OCI-LY3 (cell line): ENCODE measurements at regions not wholly inside any gene's neighbourhood (a gene's known extent, or its start where the extent isn't known, plus 50 kb on each side); places are given as distances from the start of the nearest gene placed in this dataset.
A peak's percentile ranks its signal among the peaks of the same experiment; 100 is the strongest.

Source experiments
- H2AFZ ChIP-seq: fragments of 200-600, 300-600 bp; shearing (Covaris generic); 2 replicates; pipeline ENCODE4 v1.6.0; 2014; ENCODE audit warnings: antibody characterized with exemption, low read depth, low read length
- H3K27ac ChIP-seq: fragments of 200-600, 300-600 bp; sonication (generic); 2 replicates; pipeline ENCODE4 v1.5.1; 2014; ENCODE audit warnings: mild to moderate bottlenecking, low read length, moderate library complexity, mixed read lengths
- H3K27me3 ChIP-seq: fragments of 200-600, 300-600 bp; sonication (generic); 2 replicates; pipeline ENCODE4 v1.6.1; 2014; ENCODE audit warnings: low read depth, low read length, mixed read lengths
- H3K36me3 ChIP-seq: fragments of 200-600, 300-600 bp; sonication (generic); replicated peaks from 2 replicates; pipeline ENCODE3; 2014; ENCODE audit warnings: low read depth, low read length, mixed read lengths
- H3K4me1 ChIP-seq: fragments of 300-600, 200-600 bp; sonication (generic); 2 replicates; pipeline ENCODE4 v1.6.1; 2014; ENCODE audit warnings: low read length, mixed read lengths
- H3K4me2 ChIP-seq: fragments of 200-600, 300-600 bp; sonication (generic); 2 replicates; pipeline ENCODE4 v1.6.1; 2014; ENCODE audit warnings: low read length, mixed read lengths
- H3K4me3 ChIP-seq: fragments of 300-600, 200-600 bp; sonication (generic); 2 replicates; pipeline ENCODE4 v1.5.1; 2014; ENCODE audit warnings: antibody characterized with exemption, mild to moderate bottlenecking, low read length, moderate library complexity
- H3K79me2 ChIP-seq: fragments of 300-600, 200-600 bp; shearing (Covaris generic); 2 replicates; pipeline ENCODE4 v1.6.1; 2014; ENCODE audit warnings: mild to moderate bottlenecking, low read length, mixed read lengths
- H3K9ac ChIP-seq: fragments of 300-600, 200-600 bp; shearing (Covaris generic); 2 replicates; pipeline ENCODE4 v1.6.0; 2014; ENCODE audit warnings: mild to moderate bottlenecking, low read length, moderate library complexity
- H3K9me3 ChIP-seq: fragments of 200-600, 300-600 bp; shearing (Covaris generic); 2 replicates; pipeline ENCODE4 v1.6.1; 2014; ENCODE audit warnings: low read length, mixed read lengths; ENCODE audit not compliant: insufficient read depth
- H4K20me1 ChIP-seq: fragments of 200-600, 300-600 bp; sonication (generic); 2 replicates; pipeline ENCODE4 v1.6.1; 2016; ENCODE audit warnings: low read length, mixed read lengths; ENCODE audit not compliant: insufficient read depth
- CTCF ChIP-seq: fragments of 200-600, 300-600 bp; sonication (generic); IDR thresholded peaks from 2 replicates; pipeline ENCODE4 v1.5.1; 2014; ENCODE audit warnings: antibody characterized with exemption, low read length, low read depth
- EZH2phosphoT487 ChIP-seq: fragments of 200-600 bp; shearing (Covaris generic); IDR thresholded peaks from 2 replicates; pipeline ENCODE4 v1.6.1; 2018; ENCODE audit warnings: antibody characterized with exemption, mixed run types, low read depth

- H3K79me2 ChIP-seq: no peaks in the 10 kb centered on the region
- H3K4me1 ChIP-seq: peaks cover 26% of the 10 kb centered on the region
- no peaks in the 10 kb centered on the region for H3K9me3 ChIP-seq
- H3K36me3 ChIP-seq: no peaks in the 10 kb centered on the region
- no peak overlapping the region for H3K4me3 ChIP-seq
- no peaks in the 10 kb centered on the region for H4K20me1 ChIP-seq
- TF ChIP-seq CTCF (no peak), EZH2phosphoT487 (no peak)
- peak overlapping the region; percentile 70; the same call in 1 of the 2 replicates for H3K4me2 ChIP-seq
- no peak overlapping the region for H2AFZ ChIP-seq
- no peaks in the 10 kb centered on the region for H3K27me3 ChIP-seq
- H3K9ac ChIP-seq: no peak overlapping the region
- H3K27ac ChIP-seq: no peak overlapping the region
These were observed 85.6 kb upstream of the PTPRK start for GRCh38 chr6:128605961-128606360.

GRCh38 chr6:128601060-128601459, 80.7 kb upstream of the PTPRK start:
- H3K4me3 ChIP-seq: no peak overlapping the region
- H4K20me1 ChIP-seq: no peaks in the 10 kb centered on the region
- H3K9me3 ChIP-seq: no peaks in the 10 kb centered on the region
- peaks cover 62% of the 10 kb centered on the region for H3K4me1 ChIP-seq
- H2AFZ ChIP-seq: no peak overlapping the region
- TF ChIP-seq EZH2phosphoT487: no peak
- no peak for TF ChIP-seq CTCF
- H3K4me2 ChIP-seq: peak overlapping the region; percentile 55
- no peaks in the 10 kb centered on the region for H3K36me3 ChIP-seq
- H3K27ac ChIP-seq: no peak overlapping the region
- no peaks in the 10 kb centered on the region for H3K27me3 ChIP-seq
- H3K79me2 ChIP-seq: no peaks in the 10 kb centered on the region
- no peak overlapping the region for H3K9ac ChIP-seq

DNA sequence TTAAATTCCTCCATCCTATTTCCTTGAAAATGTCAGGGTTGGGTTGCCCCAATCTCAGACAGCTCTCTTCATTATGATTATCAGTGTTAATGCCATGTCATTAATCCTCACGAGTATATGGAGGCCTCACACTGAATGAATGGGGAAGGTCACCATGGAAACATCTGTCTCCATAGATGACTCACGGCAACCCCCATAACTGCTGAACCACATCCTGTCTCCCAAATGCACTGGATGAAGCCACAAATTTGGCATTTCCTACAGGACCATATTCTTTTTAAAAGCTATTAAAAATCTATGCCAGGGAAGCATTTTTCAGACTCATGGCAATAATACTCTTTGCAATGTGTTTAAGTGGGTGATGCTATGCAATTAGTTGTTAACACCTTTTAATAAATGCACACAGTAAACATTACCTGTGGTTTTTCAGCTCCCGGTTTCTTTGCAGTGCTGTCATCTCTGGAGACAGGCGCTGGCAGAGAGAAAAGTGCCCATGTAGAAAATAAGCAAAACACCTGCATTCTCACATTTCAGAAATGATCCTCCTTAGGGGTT, 80.1 kb upstream of the PTPRK start:
- H3K27ac ChIP-seq: no peak overlapping the region
- H3K27me3 ChIP-seq: no peaks in the 10 kb centered on the region
- H2AFZ ChIP-seq: no peak overlapping the region
- peak overlapping the region; percentile 55 for H3K4me2 ChIP-seq
- no peaks in the 10 kb centered on the region for H4K20me1 ChIP-seq
- no peak overlapping the region for H3K4me3 ChIP-seq
- no peak for TF ChIP-seq CTCF
- no peak for TF ChIP-seq EZH2phosphoT487
- no peaks in the 10 kb centered on the region for H3K36me3 ChIP-seq
- H3K9me3 ChIP-seq: no peaks in the 10 kb centered on the region
- H3K4me1 ChIP-seq: peaks cover 63% of the 10 kb centered on the region
- no peaks in the 10 kb centered on the region for H3K79me2 ChIP-seq
- no peak overlapping the region for H3K9ac ChIP-seq

DNA sequence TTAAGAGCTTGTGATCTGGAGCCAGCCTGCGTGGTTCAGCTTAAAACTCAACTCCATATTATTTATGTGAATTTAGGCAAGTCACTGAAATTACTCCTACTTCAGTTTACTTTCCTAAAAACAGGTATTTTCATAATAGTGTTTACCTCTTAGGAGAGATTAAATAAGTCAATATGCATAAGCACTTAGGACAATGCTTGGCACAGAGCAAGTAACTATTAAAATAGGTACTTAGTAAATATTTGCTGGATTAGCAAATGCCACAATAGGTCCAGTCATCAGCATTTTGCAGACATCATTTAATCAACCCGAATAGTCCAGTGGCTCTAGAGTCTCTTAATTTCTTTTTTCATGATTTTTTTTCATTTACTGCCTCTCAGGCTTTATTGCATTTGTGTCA, 78.6 kb upstream of the PTPRK start:
- H3K4me1 ChIP-seq: peaks cover 65% of the 10 kb centered on the region
- H3K4me2 ChIP-seq: no peak overlapping the region

More for the DNA sequence above, 78.6 kb upstream of the PTPRK start:
- H3K27ac ChIP-seq: no peak overlapping the region
- no peak overlapping the region for H3K9ac ChIP-seq
- H2AFZ ChIP-seq: no peak overlapping the region
- no peaks in the 10 kb centered on the region for H3K27me3 ChIP-seq
- no peaks in the 10 kb centered on the region for H4K20me1 ChIP-seq
- no peaks in the 10 kb centered on the region for H3K9me3 ChIP-seq
- H3K36me3 ChIP-seq: no peaks in the 10 kb centered on the region
- no peak overlapping the region for H3K4me3 ChIP-seq
- TF ChIP-seq EZH2phosphoT487: no peak
- TF ChIP-seq CTCF: no peak
- H3K79me2 ChIP-seq: no peaks in the 10 kb centered on the region
